ENCODE measurements at regions not wholly inside any gene's neighbourhood (a gene's known extent, or its start where the extent isn't known, plus 50 kb on each side); places are given as distances from the start of the nearest gene placed in this dataset.

DNA sequence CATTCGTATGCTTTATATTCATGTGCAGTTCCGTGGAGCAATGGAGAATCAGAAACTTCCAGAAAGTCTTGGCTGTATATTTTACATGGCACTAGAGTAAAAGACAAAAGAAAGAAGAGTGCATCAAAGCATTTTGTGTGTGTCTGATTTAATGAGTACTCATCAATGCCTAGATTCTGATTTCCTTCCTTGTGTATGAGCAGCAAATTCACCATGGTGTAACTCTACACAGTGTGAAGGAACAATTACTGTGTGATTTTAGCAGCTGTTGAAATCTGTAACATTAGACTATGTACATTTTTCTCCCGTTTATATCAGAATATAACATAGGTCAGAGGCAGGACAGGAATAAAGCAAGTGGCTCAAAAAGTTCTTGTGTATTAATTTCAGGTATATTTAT, 102.0 kb upstream of the TSC22D2 start:
- 6% methylated on average over 3 of the region's 3 CpGs for WGBS (ENCODE audit: insufficient coverage, low coverage, missing lambda C conversion rate)
- no peak overlapping the region for H3K4me3 ChIP-seq
- H4K20me1 ChIP-seq (replicated peaks; ENCODE audit: control insufficient read depth, insufficient read depth, low read length) = no peaks in the 10 kb centered on the region
- no peak overlapping the region for H3K27ac ChIP-seq (ENCODE audit: extremely low read depth, low read depth, low read length)
- POLR2A ChIA-PET = no interaction called here
- no peak overlapping the region for H3K9ac ChIP-seq (ENCODE audit: insufficient read depth in 1 of 2, low read depth in 2 of 2, low read length in 2 of 2)
- DNase-seq (ENCODE audit: extremely low read depth in 1 of 4, low spot score in 3 of 4) (no peak), FAIRE-seq (no peak), ATAC-seq (no peak)
- CTCF ChIA-PET (ENCODE audit: low intra/inter-chr PET ratio) = no interaction called here
- in situ Hi-C loops (cut with MboI) (no loop called here), intact Hi-C loops (cut with micrococcal nuclease) (no loop called here)
- 0 out of 2 replicates have a peak overlapping the region, but pooled peaks have one; percentile 8 for H2AFZ ChIP-seq (ENCODE audit: low read depth, low read length)
- no peaks in the 10 kb centered on the region for H3K9me1 ChIP-seq (ENCODE audit: control insufficient read depth, insufficient read depth, low read length)
- no peaks in the 10 kb centered on the region for H3K79me2 ChIP-seq (ENCODE audit: control insufficient read depth, insufficient read depth, low read length)
- TF ChIP-seq RFX1 (IDR thresholded peaks at IDR 0.05) (no peak), HIVEP1 (CRISPR knock-in tag; IDR thresholded peaks at IDR 0.05) (no peak), KDM1A (IDR thresholded peaks at IDR 0.05) (no peak), BRD4 (IDR thresholded peaks at IDR 0.05) (no peak)
- BruUV-seq (replicated peaks) = no TSS peak
- no peaks in the 10 kb centered on the region; a peak in 1 of 5 replicates for H3K27me3 ChIP-seq (ENCODE audit: control insufficient read depth in 2 of 2, insufficient read depth in 2 of 2, low read length in 2 of 2)
- H3K4me1 ChIP-seq (replicated peaks in 1 of 2; ENCODE audit: control insufficient read depth in 2 of 2, insufficient read depth in 2 of 2, low read length in 2 of 2) = peaks cover 0 to 8% of the 10 kb centered on the region in 2 experiments; a peak in 4 of 5 replicates
- H3K4me2 ChIP-seq (ENCODE audit: insufficient read depth, low read length) = no peak overlapping the region
- H3K9me3 ChIP-seq (replicated peaks; ENCODE audit: control insufficient read depth, insufficient read depth, low read depth, low read length) = no peaks in the 10 kb centered on the region
- no peaks in the 10 kb centered on the region for H3K36me3 ChIP-seq (ENCODE audit: control insufficient read depth, insufficient read depth, low read length)

DNA sequence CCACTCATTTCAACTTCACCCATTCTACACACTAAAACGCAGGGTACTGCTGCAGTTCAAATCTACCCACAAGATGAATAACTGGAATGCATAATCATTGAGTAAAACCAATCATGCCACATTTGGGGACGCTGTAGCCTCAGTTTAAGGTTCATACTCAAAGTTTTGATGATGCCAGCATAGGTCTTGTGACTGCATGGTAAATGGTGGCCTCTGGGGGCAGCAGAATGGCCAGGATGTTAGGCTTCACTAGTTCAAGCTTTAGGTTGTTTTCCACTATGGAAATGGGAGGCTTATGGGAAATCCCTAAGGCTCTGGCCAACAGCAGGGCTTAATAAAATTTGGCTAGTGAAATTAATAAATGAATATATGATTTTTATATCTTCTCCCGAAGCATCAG, 104.3 kb upstream of the TSC22D2 start:
- ATAC-seq (peak; percentile 93), FAIRE-seq (peak; percentile 52), DNase-seq (ENCODE audit: extremely low read depth in 1 of 4, low spot score in 3 of 4) (peak; percentile 14 to 52 (median 24))
- Histone ChIP-seq H2AFZ (ENCODE audit: low read depth, low read length) (no peak overlapping the region), H3K4me2 (ENCODE audit: insufficient read depth, low read length) (no peak overlapping the region), H3K9me3 (replicated peaks; ENCODE audit: control insufficient read depth, insufficient read depth, low read depth, low read length) (no peaks in the 10 kb centered on the region), H4K20me1 (replicated peaks; ENCODE audit: control insufficient read depth, insufficient read depth, low read length) (no peaks in the 10 kb centered on the region), H3K9ac (ENCODE audit: insufficient read depth in 1 of 2, low read depth in 2 of 2, low read length in 2 of 2) (no peak overlapping the region), H3K4me3 (no peak overlapping the region), H3K27ac (ENCODE audit: extremely low read depth, low read depth, low read length) (no peak overlapping the region), H3K4me1 (replicated peaks in 1 of 2; ENCODE audit: control insufficient read depth in 2 of 2, insufficient read depth in 2 of 2, low read length in 2 of 2) (peaks cover 0 to 5% of the 10 kb centered on the region in 2 experiments; a peak in 4 of 5 replicates), H3K79me2 (ENCODE audit: control insufficient read depth, insufficient read depth, low read length) (no peaks in the 10 kb centered on the region), H3K36me3 (ENCODE audit: control insufficient read depth, insufficient read depth, low read length) (no peaks in the 10 kb centered on the region), H3K27me3 (ENCODE audit: control insufficient read depth in 2 of 2, insufficient read depth in 2 of 2, low read length in 2 of 2) (no peaks in the 10 kb centered on the region; a peak in 1 of 5 replicates), H3K9me1 (ENCODE audit: control insufficient read depth, insufficient read depth, low read length) (no peaks in the 10 kb centered on the region)
- POLR2A ChIA-PET = no interaction called here
- 3% methylated on average over 3 of the region's 3 CpGs for WGBS (ENCODE audit: insufficient coverage, low coverage, missing lambda C conversion rate)
- intact Hi-C loops (cut with micrococcal nuclease) (loop anchor here (5.0 kb wide), 1 partner anchor 104 kb away; the partner anchor contains the start of gene TSC22D2), in situ Hi-C loops (cut with MboI) (no loop called here)
- CTCF ChIA-PET (ENCODE audit: low intra/inter-chr PET ratio) = no interaction called here
- no TSS peak for BruUV-seq (replicated peaks)
- no peak for TF ChIP-seq CBX2 (IDR thresholded peaks at IDR 0.05; ENCODE audit: insufficient read depth, low read length, poor library complexity, severe bottlenecking)
- TF ChIP-seq, protein P1, sequence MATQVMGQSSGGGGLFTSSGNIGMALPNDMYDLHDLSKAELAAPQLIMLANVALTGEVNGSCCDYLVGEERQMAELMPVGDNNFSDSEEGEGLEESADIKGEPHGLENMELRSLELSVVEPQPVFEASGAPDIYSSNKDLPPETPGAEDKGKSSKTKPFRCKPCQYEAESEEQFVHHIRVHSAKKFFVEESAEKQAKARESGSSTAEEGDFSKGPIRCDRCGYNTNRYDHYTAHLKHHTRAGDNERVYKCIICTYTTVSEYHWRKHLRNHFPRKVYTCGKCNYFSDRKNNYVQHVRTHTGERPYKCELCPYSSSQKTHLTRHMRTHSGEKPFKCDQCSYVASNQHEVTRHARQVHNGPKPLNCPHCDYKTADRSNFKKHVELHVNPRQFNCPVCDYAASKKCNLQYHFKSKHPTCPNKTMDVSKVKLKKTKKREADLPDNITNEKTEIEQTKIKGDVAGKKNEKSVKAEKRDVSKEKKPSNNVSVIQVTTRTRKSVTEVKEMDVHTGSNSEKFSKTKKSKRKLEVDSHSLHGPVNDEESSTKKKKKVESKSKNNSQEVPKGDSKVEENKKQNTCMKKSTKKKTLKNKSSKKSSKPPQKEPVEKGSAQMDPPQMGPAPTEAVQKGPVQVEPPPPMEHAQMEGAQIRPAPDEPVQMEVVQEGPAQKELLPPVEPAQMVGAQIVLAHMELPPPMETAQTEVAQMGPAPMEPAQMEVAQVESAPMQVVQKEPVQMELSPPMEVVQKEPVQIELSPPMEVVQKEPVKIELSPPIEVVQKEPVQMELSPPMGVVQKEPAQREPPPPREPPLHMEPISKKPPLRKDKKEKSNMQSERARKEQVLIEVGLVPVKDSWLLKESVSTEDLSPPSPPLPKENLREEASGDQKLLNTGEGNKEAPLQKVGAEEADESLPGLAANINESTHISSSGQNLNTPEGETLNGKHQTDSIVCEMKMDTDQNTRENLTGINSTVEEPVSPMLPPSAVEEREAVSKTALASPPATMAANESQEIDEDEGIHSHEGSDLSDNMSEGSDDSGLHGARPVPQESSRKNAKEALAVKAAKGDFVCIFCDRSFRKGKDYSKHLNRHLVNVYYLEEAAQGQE (IDR thresholded peaks at IDR 0.05; ENCODE audit: borderline replicate concordance) = peak; percentile 39
- TF ChIP-seq, protein P1 (CRISPR knock-in tag; IDR thresholded peaks at IDR 0.05; ENCODE audit: low read depth) = no peak
- TF ChIP-seq, protein P2, sequence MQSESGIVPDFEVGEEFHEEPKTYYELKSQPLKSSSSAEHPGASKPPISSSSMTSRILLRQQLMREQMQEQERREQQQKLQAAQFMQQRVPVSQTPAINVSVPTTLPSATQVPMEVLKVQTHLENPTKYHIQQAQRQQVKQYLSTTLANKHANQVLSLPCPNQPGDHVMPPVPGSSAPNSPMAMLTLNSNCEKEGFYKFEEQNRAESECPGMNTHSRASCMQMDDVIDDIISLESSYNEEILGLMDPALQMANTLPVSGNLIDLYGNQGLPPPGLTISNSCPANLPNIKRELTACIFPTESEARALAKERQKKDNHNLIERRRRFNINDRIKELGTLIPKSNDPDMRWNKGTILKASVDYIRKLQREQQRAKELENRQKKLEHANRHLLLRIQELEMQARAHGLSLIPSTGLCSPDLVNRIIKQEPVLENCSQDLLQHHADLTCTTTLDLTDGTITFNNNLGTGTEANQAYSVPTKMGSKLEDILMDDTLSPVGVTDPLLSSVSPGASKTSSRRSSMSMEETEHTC (IDR thresholded peaks at IDR 0.05) = peak; percentile 97
